Stimulated activated CD8-positive, alpha-beta memory T cell treated with anti-CD3 and anti-CD28 coated beads, Interleukin-4, amount 100 ng/mL, for 24 hours (primary cell): ENCODE measurements at regions not wholly inside any gene's neighbourhood (a gene's known extent, or its start where the extent isn't known, plus 50 kb on each side); places are given as distances from the start of the nearest gene placed in this dataset.

Source experiments
- DNase-seq: peaks from one replicate; pipeline ENCODE4 v3.0.0-alpha.2; 2020; ENCODE audit warnings: low read depth

DNA sequence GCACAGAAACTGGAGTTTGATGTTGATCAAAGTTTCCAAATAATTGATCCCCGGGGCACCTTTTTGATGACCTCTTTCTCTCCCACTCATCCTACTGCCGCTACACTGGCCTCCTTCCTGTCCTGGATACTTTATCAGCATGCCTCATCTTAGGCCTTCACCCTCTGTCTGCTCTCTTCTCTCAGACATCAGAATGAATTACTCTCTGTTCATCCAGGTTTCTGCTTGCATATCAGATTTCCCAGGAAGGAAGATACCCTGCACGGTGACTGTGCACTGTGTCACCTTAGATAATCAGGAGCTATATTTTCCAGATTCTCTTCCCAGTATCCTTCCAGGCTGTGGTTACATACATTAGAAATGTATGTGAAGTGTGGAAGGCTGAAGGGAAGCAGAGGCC lies 397.0 kb downstream of the DIRAS2 start:
- no peak for DNase-seq

DNA sequence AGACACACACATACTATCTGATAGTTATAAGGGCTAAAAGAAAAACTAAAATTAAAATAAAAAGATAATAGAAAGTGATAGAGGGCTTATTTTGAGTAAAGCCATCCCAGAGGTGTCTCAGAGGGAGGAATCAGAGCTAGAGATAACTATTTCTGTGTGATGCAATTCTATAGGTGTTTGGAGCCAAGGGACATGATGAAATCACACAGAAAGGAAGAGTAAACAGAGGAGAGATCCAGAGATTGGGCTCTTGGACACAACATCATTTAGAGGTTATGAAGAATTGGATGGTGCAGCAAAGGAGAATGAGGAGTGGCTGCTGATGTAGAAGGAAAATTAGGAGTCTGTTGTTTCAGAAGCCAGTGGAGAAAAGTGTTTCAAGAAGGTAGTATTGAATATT lies 393.5 kb downstream of the DIRAS2 start:
- DNase-seq = no peak

DNA sequence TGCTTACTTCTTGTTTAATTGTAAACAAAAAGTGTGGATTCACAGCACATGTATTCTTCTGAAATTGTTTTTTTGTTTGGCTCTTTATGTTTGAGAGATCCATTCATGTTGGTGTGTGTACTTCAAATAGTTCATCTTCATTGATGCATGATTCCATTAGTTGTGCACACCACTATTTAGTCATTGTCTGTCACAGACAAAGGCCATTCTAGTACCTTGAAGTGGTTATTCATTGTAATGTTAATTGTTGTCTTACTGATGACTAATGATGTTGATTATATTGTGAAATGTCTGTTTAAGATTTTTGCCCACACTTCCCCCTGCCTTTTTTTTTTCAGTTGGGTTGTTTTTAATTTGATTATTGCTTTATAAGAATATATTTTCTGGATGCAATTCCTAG lies 391.3 kb downstream of the DIRAS2 start:
- DNase-seq = no peak

DNA sequence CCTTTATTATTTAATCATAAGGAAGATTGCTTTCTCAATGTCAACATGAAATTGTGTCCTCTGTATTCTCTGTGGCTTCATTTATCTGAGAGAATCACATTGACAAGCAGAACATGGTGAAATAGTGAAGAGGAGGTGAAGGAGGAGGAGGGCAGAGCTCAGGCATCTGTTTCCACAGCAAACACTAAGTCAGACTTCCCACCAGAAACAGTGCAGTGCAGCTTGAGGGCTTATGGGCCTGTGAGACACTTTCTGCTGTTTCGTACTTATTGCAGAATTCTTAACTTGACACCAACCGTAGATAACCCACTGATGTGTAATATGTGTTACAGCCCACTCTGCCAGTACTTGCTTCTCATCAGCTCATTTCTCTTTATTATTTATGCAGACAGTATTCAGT lies 386.3 kb downstream of the DIRAS2 start:
- DNase-seq = no peak

DNA sequence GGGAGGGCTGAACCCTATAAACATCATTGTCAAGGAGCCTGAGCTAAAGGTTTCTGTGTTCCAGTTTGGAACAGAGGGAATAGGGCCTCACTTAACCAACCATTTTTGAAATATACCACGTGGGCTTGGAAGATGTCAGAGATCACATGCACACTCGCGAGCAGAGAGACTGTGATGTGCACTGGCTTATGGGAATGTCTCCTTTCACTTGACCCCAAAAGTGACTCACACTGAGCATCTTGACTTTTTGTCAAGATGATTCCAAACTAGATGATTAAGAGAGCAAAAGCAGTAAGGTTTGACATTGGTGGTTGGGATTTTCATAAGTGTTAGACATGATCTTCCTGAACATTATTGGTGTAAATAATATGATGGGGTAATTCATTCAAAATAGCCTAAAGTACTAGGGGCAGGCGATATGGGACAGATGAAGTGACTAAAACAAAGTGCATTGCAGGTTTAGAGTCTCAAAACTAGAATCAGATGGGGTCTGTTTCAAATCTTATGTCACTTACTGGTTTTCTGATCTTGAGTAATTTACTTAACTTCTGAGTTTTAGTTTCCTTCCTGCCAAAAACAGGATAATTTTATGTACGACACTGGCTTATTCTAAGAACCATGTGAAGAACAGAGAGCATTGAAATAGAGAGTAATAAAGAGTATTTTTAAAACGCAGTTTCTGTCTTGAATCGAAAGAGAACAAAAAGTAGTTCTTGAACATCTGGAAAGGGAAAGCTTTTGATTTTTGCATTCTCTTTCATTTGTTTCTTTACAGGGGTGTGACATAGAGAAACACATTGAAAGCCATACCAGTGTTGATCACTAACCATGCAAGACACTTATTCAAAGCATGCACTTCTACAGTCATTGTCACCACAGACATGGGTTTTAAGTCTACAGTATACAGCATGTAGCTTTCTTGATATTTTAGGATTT lies 383.0 kb downstream of the DIRAS2 start:
- DNase-seq = no peak

DNA sequence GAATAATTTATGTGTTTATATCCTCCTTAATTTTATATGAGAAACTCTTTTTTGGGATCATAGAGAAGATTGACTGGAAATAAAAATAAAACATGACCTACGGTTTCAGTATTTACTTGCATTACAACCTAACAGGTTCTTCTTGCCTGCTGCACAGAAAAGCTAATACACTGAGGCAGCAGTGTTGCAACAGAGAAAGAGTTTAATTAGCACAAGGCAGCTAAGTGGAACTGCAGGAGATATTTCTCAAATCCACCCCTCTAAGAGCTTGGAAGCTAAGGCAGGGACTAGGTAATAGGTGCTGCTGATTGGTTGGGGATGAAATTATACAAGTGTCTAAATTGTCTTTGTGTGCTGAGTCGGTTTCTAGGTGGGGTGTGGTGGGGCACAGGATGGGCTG lies 380.9 kb downstream of the DIRAS2 start:
- DNase-seq = no peak

DNA sequence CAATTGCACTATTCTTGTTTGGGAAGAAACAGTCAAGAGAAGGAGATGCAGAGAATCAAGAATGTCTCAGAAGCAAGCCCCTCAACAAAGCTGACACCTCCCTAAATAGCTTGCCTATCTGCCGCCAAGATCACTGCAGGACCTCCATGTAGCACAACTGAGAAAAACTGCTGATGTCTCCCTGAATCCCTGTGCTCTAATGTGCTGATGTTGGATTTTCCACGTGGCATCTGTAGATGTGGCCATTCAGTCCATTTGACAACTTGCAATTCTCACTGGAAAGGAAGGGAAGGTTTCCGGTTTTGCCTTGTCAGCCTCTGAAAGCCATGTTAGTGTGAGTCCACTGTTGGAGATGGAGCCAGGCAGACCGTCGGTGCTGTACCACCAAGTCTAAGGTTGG lies 374.0 kb downstream of the DIRAS2 start:
- no peak for DNase-seq

DNA sequence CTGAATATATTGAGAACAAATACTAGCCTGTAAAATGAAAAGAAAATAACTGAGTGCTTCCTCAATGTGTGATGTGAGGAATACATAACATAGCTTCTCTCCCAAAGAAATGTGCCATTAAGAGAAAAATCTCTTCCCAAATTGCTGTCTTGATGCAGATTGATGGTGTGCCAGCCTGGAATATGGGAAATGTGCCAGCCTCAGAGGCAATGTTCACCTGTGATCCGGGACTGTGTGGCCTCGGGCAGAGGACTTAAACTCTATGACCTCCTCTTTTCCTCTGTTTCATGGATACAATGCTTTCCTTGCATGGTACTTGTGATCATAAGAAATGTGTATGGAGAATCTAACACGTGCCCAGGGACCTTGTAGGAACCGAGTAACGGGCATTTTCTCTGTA lies 370.9 kb downstream of the DIRAS2 start:
- DNase-seq = no peak

DNA sequence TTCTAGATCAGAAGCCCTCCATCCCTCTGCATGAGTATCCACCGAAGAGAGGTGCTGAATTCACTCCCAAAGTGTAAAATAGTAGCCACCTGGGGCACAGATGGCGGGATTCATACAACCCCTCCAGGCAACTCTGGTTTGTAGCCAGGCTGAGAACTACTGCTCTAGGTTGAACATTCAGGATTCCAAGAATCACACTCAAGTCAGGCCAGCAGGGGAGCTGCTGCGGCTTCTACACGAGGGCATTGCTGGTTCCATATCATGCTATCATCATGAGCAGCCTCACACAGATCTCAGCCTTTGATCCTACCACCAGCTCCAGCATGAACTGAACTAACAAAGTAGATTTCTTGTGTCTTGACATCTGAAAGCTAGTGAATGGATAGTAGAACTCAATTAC lies 367.9 kb downstream of the DIRAS2 start:
- DNase-seq = no peak

DNA sequence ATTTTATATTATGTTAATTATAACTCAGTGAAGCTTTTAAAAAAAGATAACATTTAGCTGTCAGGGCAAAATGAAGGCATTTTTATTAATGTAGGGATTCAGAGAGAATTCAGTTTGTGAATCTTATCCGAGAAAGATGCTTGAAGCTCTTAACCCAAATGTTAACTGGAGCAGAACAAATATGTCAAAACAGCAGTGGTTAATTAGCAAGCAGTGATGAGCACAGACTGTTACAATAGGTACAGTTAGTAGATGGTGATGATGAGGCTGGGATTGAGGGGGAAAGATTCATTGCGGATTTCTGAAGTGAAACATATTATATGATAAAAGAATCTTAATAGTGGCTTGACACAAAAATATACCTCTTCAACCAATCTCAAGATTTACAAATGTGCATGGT lies 356.7 kb downstream of the DIRAS2 start:
- no peak for DNase-seq

DNA sequence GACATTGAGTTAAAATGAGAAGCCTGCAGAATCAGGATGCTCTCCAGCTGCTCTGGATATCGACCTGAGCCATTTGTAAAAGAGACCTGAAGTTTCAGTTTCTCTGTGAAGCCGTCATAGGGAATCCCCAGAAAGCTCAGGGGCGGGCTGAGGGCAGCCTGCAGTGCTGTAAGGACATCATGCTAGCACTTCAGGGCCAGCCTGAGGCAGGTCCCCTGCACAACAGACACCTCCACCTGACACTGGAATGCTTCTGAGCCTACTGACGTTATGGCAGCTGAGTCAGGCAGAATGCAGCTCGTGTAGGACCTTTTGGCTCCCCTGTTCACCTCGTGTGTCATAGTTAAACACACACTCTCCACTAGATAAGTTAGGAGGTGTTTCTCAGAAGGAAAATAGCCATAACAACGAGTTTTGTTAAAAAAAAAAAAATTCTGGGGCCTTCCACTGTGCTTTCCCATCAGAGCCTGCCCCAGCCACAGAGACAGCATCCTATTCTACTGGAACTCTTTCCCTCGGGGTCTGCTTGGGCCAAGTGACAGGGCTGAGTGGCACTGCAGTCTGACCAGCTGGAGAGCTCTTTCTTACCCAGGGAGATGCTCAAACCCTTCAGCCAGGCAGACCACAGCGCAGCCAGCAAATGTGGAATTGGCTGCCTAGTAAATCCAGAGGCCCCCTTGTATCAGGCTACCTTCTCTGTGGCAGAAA lies 354.9 kb downstream of the DIRAS2 start:
- no peak for DNase-seq

DNA sequence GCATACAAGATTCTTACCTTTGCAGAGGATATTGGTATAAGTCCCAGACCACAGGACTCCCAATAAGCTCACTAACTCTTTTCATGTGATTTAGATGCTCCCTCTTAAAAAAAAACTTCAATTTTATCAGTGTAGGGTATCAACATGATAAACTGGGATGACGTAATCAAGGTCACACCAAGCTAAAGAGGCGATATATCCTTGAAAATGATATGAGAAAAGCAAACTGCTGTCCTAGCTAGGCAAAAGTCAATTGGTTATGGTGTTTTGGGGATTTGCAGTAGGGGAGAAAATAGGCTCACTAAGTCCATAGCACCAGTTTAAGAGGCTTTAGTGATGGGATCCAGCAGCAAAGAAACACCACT lies 354.4 kb downstream of the DIRAS2 start:
- DNase-seq = no peak

DNA sequence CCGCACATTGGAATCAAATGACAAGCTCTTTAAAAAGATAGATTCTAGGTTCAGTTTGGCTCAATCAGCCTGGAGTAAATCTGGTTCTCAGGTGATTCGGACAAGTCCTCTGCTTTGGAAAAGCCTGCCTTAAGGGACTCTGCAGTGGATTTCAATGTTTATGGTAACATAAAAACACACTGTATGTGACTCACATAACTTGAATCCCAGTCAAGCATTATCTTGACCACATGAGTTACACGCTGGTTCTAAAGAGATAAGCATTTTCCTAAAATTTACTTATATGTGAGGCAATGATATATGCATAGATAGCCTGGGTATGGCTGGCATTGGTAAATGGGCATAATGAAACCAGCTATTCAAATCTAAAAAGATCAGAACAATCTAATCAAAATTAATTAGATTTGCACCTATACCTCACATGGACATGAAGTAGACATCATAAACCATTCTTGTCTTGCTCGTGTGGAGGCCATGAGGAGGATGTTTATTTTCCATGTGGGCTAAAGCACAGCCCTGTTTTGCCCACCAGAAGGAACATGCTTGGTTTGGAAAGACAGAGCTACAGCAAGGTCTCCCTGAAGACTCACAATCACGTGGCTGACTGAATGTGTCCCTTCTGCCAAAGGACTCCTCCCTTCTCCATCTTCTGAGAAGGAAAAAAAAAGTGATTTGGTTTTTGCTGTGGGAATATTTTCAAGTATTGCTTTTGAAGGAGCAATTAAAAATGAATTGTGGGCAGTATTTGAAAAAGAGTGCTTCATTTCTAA lies 351.7 kb downstream of the DIRAS2 start:
- no peak for DNase-seq

DNA sequence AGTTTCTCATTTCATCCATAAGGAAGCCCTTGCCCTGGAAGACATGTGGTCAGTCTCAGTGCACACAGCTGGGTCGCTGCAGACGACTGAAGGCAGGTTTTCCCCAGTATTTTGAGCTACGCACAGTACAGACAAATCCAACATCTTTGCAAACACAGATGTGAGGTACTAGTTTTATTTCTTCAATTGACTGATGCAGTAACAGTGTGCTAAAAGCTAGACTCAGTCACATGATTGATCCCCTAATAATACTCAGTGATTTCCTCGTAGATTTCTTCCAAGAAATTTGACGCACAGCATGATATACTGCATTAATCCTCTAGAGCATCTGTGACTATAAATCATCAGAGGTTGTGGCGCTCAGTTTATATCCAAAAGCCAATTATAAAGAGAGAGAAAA lies 346.1 kb downstream of the DIRAS2 start:
- no peak for DNase-seq

DNA sequence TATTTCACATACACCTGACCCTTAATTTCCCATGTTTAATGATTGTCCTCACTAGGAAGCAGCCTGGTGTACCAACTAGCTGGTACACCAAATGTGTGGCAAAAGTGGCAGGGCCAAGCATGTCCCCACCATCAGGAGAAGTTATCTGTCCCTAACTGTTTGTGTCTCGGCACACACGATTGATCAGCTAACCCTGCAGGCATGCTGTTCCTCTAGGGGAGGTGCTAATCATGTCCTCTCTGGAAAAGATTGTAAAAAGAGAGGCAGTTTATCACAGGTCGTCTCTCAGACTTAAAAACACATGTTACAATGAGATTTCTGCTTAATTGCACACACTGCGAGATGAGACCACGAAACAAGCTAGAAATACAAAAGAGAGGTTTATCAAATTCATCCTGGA lies 342.7 kb downstream of the DIRAS2 start:
- DNase-seq = no peak

DNA sequence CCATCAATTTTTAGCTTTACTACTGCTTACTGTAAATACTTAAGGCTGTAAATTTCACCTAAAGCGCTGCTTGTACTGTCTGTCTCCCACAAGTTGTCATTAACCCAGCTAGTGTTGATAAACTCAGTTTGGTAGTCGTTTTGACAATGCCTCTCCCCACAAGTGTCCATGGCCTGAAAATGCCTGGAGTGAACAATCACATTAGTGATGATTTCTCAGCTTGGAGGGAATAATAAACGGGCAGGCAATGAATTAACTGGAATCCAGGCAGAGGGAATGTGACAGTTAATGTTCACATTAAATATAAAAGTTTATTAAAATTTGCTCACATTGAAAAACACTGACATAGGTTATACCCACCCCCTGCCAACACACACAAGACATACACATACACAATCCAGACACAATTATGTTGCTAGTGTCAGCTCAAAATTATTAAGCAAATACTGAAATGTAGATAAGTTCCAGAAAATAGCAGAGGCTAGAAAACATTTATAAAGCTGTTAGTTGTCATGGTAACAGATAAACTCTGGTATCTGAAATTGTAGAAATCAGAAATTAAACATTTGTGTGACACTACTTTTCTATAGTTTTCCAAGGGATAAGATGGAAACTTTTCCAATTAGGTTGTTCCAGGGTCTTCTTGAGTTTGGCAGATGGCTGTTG lies 341.9 kb downstream of the DIRAS2 start:
- DNase-seq = no peak

DNA sequence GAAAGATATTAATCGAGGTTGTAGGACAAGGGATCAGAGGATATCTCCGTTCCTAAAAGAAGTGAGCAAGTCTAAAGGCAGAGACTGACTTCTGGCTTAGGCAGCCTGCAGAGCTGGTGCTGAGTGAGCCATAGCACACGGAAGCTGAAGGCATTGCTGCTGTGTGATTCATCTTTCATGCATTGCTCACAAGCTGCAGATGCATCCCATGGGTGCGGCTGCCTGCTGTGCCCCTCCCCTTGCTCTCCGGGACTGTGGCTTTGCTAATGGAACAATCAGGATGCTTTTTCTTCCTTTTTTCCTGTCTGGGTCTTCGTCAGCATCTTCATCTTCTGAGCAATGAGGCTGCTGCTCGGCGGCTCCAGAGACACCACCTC lies 341.4 kb downstream of the DIRAS2 start:
- no peak for DNase-seq

DNA sequence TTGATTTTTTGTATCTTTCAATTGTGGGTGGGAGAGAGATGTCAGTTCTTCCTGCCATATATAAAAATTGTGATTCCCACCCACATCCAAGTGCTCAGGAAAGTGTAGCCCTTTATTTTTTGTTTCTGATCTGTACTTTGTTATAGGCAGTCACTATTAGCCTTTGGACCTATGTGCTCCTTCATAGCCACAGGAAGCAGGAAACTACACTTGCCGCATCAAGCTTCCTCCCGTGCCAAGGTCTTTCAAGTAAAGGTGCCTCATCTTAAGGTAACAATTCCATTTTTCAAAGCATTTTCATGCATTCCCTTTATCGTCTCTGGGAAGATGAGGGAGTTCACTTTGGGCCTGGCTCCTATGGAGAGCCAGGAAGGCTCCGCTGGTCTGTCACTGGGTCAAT lies 339.0 kb downstream of the DIRAS2 start:
- no peak for DNase-seq

DNA sequence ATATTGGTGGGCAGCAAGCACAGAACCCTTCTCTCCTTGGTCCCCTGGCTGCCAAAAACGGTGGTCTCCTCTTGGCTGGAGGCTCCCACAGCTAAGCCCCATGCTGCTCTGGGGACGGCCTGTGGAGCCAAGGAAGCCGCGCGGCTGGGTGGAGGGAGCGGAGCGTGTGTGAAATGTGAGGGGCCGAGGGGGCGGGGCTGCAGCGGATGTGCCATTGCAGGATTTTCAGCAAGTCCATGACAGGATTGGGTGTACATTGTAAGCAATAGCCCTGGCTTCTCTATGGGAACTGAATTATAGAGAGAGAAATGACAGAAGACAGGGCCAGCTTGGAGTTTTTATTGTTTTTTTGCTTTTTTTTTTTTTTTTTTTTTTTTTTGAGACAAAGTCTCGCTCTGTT lies 336.5 kb downstream of the DIRAS2 start:
- no peak for DNase-seq

DNA sequence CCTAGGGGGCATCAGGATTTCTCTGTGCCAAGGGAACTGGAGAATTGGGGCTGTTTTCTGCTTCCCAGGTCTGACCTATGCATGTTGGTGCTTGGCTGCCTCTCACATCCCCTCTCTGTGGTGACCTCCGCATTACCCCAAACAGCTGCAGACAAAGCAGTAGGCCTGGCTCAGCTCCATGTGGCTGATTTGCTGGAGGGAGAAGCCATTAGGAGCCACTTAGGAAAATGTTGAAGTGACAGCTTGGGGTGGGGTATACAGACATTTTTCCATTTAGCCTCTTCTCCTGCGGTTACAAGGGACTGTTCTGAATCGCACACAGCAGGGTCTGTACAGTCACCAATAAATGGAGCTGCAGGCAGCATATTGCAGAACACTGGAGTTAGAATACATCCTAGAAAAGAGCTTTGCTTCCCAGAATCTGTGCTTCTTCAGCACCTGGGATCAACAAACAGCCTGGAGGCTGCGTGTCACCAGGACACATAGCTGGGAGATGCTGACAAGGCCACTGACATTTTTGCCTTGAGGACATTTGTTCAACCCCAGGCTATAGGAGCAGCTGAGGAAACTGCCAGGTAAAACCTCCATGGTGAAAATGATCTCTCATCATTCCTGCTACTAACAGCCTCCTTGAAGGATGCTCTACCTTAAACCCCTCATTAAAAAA lies 335.3 kb downstream of the DIRAS2 start:
- DNase-seq = no peak

DNA sequence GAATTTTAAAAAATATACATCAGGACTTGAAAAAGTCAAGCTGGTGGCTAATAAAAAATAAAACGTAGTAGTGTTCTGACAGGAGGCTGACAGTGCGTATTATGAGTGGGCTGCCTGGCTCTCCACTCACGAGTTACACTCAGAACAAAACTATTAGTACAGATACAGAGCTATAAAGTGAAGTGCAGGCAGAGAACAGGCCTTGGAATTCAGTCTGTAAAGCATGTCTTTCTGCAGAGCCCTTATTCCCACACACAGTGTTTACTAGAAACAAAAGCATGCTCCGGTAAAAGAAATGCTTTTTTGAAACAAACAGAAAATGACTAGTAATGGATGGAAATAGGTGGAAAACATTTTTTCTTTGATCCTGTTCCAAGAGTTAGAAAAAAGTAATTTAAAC lies 334.7 kb downstream of the DIRAS2 start:
- DNase-seq = no peak

DNA sequence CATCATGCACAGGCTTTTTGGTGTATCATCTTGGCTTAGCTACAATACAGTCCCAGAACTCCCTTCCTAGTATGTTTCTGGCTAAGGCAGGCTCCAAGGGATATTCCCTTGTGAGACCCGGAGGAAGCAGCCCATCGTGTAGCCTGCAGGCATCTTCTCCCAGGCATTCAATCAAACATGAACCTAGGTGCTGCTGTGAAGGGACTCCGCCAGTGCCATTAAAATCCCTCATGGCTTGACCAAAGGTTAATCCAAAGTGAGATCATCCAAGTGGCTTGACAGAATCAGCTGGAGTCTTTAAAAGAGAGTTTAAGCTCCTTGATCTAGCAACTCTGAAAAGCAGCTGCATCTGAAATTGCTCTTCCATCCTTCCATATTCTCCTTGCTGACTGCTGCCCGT lies 333.9 kb downstream of the DIRAS2 start:
- no peak for DNase-seq
